ENCODE measurements at regions not wholly inside any gene's neighbourhood (a gene's known extent, or its start where the extent isn't known, plus 50 kb on each side); places are given as distances from the start of the nearest gene placed in this dataset.

DNA sequence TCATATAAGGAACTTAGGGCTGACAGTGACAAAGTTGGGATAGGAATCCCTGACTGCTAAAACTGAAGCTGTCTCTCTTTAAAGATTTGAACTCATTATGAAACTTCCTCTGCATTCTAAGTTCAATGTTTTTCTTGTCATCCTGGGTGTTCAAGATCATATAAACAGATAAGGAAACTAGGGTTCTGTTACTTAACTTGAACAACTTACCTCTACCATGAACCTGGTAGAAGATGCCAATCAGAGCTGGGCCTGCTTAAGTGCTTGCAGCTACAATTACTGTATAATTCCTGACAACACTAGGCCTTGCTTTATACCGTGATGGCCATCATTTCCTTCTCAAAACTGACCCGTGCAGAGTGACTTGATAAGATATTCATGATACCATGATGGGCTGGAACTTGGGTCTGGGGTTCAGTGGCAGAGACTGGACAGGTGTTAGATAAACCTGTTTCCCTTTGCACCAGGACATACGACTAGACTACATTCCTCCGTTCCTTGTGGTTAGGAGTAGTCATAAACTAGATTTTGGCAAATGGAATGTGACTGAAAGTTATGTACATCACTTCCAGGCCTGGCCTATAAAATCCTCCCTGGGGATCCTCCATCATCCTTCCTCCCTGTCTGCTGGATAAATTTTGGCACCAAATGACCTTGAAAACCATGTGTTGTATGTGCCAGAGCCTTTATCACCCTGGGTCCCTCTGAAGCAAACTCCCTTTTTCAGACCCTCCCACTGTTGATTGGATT lies 172.2 kb upstream of the PRICKLE1 start:
- DNase-seq (ENCODE audit: low spot score): no peak

DNA sequence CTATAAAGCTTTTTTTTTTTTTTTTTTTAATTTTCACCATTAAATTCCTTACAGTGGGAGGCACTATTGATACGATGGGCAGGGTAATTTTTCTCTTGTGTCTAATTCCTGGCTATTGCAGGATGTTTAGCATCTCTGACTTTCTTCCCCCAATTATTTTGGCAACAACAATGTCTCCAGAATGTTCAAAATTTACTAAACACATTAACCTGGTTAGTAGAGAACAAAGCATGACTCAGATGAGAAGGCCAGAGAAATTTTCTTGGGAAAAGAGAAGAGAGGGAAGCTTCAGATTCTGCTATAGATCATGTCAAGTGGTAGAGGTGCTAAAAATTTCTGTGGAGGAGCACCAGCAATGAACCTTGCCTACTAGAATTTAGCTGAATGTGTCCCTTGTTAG lies 171.5 kb upstream of the PRICKLE1 start:
- DNase-seq (ENCODE audit: low spot score): no peak

DNA sequence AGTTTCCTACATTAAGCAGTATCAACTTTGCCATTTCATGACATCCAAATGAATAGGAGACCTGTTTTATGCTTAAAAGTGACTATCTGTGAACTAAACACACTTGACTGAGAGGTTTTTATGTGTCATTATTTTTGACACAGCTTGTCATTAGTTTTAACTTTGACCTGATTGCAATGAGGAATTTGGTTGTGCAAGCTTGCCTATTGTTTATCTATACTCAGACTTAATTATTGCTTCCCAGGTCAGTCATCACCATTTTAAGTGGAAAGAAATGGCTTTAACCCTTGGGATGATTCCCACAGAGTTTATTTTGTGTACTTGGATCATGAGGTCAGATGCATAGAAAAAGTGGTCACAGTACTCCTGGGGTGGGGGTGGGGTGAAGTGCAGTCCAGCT lies 171.0 kb upstream of the PRICKLE1 start:
- no peak for DNase-seq (ENCODE audit: low spot score)

DNA sequence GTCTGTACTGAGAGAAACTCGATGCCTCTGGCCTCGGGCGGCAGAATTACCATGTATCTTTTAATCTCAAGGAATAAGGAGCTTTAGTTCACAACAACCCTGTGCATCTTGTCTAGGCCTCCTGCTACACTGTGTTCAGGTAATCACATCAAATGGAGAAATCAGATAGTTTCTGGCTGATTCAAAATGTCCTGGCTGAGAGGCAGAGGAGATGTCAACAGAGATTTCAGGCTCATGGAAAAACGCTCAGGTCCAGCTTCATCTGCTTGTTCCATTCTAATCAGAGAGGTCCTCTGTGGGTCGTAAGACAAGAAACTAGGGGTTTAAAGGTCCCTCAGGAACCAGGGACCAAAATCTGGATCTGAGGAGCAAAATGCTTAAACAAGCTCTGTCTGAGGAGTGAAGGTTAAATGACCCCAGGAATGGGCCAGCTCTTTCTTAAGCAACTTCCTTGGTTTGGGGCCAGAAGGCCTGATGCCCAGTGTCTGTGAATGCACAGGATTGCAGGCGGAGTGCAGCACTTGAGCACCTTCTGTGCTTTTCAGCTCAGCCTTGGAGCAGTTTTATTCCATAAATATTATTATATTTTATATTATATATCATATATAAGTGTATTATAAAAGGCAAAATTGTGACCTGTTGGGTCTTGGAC lies 170.2 kb upstream of the PRICKLE1 start:
- no peak for DNase-seq (ENCODE audit: low spot score)

DNA sequence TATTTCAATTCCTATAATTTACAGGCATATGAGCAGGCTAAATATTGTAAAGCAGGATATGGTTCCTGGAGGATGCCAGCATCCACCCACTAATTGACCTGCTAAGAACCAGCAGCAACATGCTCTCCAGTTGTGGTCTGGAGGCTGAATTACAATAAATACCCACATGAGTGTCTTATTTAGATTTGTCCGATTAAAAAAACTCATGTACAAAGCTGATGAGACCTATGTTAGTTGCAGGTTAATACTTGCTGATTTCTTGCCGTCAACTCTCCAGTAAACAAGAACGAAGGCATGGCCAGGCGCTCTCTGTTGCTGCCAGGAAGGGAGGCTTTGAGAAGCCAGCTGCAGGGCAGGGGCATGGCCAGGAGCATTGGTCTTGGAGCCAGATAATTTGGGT lies 169.3 kb upstream of the PRICKLE1 start:
- no peak for DNase-seq (ENCODE audit: low spot score)

DNA sequence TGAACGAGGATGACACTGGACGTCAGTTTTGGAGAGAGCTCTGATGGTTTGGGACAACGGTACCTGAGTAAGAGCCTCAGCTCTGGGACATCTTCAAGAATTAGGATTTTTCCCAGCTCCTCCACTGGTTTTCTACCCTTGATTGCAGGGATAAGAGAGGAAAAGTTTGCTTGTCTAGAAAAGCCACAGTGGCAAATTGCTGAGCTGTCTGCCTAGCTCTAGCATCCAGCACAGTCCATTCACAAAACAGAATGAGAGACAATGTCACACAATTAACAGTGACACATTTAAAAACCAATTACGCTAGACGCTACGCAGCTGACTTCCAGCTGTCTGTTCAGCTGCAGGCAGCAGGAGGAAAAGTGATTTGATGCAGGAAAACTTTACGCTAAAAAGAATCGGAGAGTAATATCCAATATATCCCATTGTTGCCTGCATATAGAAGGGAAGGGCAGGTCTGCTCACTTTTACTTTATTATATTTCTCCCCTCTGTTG lies 168.1 kb upstream of the PRICKLE1 start:
- DNase-seq (ENCODE audit: low spot score): no peak

DNA sequence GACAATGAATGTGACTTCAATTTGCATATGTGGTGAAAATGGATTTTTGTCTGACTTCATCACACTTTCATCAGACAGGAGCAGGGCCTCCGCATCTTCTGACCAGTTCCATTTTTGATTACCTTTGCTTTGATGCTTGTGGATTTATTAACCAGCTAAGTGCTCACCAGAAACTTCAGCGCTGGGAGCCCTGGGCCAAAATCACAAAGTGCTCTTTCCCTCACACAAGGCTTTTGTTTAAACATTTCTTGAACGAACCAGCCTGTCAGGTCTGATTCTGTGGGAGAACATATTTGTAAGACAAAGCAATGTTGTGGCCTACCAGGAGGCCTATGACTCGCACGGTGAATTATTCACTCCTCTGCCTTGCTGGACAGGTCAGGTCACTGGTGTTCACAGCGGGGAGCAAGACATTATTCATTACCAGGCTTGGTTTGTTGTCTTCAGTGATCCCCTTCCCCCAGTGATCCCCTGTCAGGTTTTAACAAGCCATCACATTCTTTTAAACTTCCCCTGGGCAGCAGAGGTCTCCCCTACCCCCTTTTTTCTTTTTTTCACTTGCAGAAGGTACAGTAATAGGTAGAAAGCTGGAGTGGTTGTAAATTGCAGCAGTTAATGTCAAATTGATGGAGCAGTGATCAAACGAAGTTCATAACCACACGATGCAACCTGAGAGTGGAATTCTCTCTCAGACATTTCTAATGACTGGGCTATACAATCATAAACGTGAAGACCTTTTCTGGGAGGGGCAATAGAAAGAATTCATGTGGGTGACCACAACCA lies 167.5 kb upstream of the PRICKLE1 start:
- peak; percentile 28 for DNase-seq (ENCODE audit: low spot score)

DNA sequence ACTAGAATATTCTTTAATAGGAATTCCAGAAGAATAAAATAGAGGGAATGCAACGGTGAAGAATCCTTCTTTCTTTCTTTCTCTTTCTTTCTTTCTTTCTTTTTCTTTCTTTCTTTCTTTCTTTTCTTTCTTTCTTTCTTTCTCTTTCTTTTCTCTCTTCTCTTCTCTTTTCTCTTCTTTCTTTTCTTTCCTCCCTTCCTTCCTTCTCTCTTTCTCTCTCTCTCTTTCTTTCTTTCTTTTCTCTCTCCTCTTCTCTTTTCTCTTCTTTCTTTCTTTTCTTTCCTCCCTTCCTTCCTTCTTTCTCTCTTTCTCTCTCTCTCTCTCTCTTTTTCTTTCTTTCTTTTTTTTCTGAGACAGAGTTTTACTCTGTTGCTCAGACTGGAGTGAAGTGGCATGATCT lies 160.8 kb upstream of the PRICKLE1 start:
- no peak for DNase-seq (ENCODE audit: low spot score)

DNA sequence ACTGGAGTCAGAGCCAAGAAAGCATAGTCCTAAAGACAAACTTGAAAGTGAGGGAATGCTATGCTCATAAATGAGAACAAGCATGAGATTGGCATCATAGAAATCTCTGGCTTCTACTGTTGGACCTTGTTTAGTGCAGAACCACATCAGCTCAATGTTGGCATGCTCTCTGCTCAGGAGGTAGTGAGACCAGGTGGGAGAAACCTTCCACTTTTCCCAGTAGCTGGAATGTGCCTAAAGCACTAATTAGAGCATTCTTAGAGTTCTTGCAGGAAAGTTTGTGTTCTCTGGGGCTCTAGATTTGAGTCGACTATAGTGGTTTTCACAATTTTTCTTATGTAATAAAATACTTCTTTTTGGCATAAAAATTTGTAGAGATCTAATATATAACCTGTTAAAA lies 159.7 kb upstream of the PRICKLE1 start:
- no peak for DNase-seq (ENCODE audit: low spot score)

DNA sequence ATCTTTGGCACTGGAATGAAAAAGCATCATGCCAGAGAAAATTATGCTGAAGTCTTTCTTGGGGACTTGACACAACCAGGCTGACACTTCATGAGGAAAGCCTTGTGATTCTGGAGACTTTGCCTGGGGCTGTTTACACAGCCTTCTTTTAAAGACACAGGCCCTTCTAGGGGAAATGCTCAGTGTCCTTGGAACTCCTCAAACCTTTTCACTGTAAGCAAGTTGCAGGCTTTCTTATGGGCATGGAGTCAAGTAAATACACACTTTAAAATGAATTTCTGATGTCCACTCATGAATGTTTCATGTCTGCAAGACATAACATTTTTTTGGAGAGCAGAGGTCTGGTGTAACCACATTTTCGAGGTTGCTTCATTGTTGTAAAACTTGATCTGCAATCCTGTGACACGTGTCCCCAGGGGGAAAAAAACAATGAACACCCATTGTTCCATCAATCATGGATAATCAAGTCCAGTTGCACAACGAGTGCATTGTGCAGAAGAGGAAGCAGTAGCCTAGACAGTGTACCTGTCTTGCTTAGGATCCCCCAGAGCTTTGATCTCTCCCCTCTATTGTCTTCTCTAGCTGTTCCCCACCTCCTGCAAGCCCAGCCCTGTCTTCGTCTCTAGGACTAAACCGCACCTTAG lies 155.1 kb upstream of the PRICKLE1 start:
- DNase-seq (ENCODE audit: low spot score): no peak

DNA sequence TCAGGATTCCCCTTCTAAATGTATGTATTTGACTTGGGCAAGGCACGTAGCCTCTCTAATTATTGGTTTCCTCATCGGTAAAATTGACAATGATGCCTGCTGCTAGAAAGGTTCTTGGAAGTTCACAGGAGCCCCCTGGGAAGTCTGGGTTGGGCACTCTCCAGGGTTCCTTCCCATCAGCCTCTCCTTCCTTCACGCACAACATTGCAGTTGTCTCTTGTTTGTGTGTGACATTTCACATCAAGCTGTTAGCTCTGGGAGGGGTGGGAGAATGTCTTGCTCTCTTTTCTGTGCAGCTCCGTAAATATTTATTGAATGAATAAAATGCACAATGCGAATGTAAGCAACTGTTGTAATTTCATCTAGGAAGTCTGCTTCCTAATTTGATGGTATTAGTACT lies 153.2 kb upstream of the PRICKLE1 start:
- DNase-seq (ENCODE audit: low spot score): no peak

DNA sequence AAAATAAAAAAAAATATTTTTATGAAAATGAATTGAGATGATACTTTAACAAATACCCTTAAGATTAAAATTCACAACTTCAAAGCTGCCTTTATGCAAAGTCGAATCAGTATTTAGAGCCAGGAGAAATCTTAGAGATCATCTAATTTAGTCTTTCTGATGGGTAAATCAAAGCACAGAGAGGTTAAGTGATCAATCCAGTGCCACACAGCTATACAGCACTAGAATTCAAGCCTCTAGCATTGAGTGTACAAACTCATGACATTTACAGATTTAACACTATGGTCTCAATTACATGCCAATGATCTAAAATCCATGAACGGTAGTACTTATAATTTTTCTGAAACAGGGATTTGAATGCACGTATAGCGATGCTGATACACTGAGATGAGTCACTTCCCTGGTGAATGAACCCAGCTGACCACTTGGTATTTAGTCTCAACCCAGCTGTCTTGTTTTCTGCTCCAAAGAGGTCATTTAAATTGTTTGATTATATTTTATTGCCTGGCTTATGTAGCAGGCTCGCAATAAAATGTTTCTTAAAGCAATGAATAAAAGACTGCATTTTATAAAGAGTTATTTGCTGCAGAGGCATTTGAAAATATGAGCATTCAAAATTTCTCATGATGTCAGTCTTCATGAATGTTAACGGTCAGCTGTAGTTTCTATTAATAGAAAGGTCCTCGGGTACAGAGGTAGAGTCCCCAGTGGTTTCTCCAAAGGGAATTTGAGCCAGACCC lies 152.4 kb upstream of the PRICKLE1 start:
- DNase-seq (ENCODE audit: low spot score): no peak

DNA sequence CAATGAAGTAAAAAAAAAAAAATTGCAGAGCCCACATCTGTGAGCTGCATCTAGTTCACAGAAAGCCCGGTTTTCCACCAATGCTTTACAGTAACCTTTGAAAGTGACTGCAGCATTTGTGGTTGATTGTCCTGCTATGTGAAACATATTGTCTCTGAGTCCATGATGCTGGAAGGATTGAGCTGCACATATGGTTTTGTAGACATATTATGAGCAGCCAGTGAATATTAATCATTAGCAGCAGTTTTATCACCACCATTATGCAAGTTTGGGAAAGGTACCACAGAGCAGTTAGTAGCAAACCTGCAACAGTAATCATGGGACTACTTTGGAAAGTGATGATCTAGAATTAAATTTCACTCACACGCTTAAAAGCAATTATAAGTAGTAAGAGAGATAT lies 151.5 kb upstream of the PRICKLE1 start:
- no peak for DNase-seq (ENCODE audit: low spot score)

DNA sequence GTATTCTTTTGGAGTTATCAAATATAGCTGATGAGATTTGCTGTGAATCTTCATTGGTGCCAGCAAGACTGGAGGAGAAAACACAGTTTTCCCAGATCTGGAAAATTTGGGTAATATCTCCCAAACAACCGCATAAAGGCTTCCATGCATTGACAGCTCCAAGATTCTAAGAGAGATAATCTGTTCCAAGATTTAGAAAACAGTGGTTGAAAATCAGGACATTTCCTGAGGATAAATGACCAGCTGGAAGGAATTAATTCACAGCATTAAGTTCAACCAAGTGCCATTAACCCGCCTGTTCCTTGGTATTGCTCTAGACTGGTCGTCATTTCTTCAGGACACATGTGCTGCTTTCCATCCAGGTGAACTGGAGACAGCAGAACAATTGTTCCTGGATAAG lies 147.9 kb upstream of the PRICKLE1 start:
- no peak for DNase-seq (ENCODE audit: low spot score)

DNA sequence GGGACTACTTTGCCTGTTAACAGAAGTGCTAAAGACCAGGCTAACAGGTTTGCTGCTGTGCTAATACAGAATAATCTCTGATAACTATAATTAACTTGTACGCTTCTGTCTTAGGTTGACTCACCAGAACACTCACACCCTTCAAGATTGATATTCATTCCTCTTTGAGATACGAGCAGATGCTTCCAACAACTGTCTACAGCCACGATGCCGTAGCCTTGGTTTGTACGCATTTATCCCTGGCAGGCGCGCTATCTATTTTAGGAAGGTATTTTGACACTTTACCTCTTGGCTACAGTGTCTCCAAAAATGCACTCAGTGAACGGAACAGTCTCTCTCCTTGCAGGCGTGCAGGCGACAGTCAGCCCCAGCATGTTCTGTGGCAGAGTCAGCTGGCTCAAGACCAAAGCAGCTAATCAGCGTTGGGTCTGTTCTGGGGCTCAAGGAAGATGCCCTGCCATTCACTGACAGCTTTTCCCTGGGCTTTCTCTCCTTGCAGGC lies 146.4 kb upstream of the PRICKLE1 start:
- peak; percentile 14 for DNase-seq (ENCODE audit: low spot score)

DNA sequence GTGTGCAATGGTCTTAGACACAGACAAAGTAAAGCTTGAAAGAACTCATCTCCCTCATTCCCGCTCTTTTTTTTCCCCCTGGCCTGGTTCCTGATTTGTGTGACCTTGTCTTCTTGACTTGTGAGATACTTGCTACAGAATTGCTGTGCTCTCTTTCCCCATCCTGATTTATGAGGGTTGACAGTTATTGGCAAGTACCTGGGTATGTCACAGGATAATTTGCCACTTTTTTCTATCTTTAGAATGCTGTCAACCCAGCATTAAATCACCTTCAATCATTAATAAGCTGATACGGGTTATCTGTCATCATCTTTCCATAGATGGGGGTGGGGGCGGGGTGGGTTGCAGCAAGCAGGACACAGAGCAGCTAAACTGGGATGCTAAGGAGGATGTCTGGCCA lies 144.4 kb upstream of the PRICKLE1 start:
- no peak for DNase-seq (ENCODE audit: low spot score)

DNA sequence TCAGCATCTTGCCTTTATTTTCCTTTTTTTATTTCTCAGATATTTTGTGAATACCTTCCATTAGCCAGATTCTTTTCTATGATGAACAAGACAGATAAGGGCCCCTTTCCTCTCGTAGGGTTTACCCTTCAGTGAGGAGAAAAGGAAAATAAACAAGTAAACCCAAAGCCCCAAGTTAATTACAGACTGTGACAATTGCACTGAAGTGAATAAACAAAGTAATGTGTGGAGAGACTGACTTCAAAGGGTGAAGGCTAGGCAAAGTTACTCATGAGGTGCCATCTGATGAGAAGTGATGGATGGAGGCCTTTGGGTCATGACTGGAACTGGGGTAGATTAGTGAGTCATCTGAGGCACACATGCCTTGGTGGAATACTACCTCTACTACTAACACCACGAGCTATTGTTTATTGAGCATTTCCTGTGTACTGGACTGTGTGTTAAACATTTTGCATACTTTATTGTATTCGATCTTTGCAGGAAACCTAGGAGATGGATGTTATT lies 143.4 kb upstream of the PRICKLE1 start:
- DNase-seq (ENCODE audit: low spot score): no peak

DNA sequence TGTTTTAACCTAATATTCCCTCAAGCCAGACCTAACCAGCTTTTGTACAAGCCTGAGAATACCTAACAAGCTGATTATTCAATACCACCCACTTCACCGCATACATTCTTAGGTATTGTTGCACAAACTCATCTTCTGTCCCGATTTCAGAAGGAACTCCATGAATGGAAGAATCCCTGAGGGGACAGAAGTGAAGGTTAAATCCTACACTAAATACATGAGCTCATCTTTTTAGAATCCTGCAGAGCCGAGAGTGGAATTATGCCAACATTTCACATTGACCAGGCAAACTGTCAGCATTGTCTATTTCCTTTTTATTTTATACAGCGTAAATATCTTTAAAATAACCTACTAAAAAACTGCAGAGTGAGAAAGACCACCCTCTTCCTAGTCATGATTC lies 140.7 kb upstream of the PRICKLE1 start:
- DNase-seq (ENCODE audit: low spot score): no peak

DNA sequence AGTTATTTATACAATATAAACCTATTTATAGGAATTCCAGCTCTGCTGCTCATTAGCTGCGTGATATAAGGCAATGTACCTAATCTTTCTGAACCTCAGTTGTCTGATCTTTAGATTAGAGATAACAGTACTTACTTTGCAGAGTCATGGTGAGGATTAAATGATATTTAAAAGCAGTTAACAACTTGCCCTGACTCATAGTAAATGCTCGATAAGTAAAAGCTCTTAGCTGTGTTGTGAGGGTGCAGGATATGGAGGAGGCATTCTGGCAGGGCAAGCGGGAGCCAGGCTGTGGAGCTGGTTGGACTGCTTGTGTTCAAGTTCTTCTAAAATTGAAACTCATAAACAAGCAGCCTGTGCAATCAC lies 140.0 kb upstream of the PRICKLE1 start:
- DNase-seq (ENCODE audit: low spot score): no peak

DNA sequence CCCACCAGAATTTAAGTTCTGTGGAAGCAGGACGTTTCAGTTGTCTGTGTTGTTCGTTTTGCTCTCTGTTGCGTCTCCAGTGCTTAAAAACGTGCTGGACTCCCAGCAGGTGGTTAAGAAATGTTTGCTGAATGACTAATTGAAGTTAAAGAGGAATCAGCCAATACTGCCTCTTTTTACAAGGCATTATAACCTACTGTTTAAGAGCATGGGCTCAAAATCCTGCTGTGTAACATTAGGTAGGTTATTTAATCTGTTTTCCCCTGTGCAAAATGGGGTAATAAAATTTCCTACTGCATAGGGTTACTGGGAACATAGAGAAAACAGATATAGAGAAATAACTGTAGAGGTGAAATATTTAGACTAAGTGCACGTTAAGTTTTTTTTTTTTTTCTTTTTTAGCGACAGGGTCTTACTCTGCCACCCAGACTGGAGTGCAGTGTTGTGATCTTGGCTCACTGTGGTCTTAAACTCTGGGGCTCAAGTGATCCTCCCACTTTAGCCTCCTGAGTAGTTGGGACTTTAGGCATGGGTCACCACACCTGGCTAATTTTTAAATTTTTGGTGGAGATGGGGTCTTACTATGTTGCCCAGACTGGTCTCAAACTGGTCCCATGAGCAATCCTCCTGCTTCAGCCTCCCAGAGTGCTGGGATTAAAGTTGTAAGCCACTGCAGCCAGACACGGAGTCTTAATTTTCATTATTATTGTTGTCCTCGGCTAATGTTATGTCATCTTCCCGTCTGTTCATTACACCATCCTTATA lies 139.4 kb upstream of the PRICKLE1 start:
- DNase-seq (ENCODE audit: low spot score): no peak

DNA sequence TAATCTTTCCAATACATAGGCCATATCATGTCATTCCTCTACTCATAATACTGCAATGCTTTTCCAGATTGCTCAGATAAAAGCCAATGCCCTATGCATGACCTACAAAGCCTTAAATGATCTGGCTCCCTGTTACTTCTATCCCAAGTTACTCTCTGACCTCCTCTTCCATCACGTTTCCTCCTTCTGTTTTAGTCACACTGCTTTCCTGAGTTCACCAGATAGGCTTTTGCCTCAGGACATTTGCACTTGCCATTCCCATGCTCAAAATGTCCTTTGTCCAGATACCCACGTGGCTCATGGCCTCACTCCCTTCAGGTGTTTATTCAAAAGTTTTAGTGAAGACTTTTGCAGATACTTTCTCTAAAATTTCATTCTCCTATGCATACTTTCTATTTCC lies 138.7 kb upstream of the PRICKLE1 start:
- no peak for DNase-seq (ENCODE audit: low spot score)
